Mesothelial cell of epicardium (in vitro differentiated cells): ENCODE measurements at regions not wholly inside any gene's neighbourhood (a gene's known extent, or its start where the extent isn't known, plus 50 kb on each side); places are given as distances from the start of the nearest gene placed in this dataset.
"Not testable (repeated sequence)": the region's sequence is repeated elsewhere in the genome, so short reads cannot be mapped to it uniquely, and the experiment has no call there.

Experiments used
- DNase-seq, 2 experiments: peaks; one replicate each; pipeline ENCODE4 v3.0.0; 2021; ENCODE audit warnings: low spot score in 2 of 2; ENCODE audit not compliant: unreplicated experiment in 2 of 2
- H3K27ac Mint-ChIP-seq: 2 replicates; pipeline ENCODE4 v1.8.0; 2021; ENCODE audit warnings: mixed read lengths
- H3K27me3 Mint-ChIP-seq: 2 replicates; pipeline ENCODE4 v1.8.0; 2021; ENCODE audit warnings: low read depth, mixed read lengths
- H3K36me3 Mint-ChIP-seq: 2 replicates; pipeline ENCODE4 v1.8.0; 2021; ENCODE audit warnings: mixed read lengths
- H3K4me1 Mint-ChIP-seq: 2 replicates; pipeline ENCODE4 v1.8.0; 2021; ENCODE audit warnings: mixed read lengths
- H3K4me3 Mint-ChIP-seq: 2 replicates; pipeline ENCODE4 v1.8.0; 2021; ENCODE audit warnings: mild to moderate bottlenecking, moderate library complexity, mixed read lengths
- H3K9me3 Mint-ChIP-seq: 2 replicates; pipeline ENCODE4 v1.8.0; 2021; ENCODE audit warnings: mixed read lengths
- TF ChIP-seq, protein P1 (sequence below): fragments of 200-600 bp; sonication (generic); IDR thresholded peaks from one replicate; pipeline ENCODE4 v1.5.0; 2021; ENCODE audit warnings: antibody characterized with exemption; ENCODE audit not compliant: unreplicated experiment

DNA sequence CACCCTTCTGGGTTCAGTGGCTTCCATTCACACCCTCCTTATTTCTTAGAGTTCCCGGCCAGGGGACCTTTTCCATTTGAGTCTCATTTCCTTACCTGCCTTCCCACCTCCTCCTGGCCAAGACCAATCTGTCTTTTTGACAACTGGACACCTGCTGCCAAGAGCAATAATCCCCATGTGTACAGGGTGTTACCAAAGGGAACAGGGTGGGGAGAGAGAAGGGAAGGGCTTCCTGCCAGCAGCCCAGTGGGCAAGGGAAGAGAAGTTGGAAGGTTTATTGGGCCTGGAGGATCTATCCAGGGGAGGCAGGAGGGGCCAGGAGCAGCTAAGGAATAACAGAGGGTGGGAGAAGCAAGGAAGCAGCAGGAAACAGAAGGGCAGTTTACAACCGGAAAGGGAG is 346.2 kb downstream of the C12orf75 start:
- H3K9me3 Mint-ChIP-seq, result peaks cover 8% of the 10 kb centered on the region
- no peaks in the 10 kb centered on the region for H3K27me3 Mint-ChIP-seq
- H3K4me3 Mint-ChIP-seq, result no peak overlapping the region
- no peaks in the 10 kb centered on the region for H3K36me3 Mint-ChIP-seq
- TF ChIP-seq, protein P1, sequence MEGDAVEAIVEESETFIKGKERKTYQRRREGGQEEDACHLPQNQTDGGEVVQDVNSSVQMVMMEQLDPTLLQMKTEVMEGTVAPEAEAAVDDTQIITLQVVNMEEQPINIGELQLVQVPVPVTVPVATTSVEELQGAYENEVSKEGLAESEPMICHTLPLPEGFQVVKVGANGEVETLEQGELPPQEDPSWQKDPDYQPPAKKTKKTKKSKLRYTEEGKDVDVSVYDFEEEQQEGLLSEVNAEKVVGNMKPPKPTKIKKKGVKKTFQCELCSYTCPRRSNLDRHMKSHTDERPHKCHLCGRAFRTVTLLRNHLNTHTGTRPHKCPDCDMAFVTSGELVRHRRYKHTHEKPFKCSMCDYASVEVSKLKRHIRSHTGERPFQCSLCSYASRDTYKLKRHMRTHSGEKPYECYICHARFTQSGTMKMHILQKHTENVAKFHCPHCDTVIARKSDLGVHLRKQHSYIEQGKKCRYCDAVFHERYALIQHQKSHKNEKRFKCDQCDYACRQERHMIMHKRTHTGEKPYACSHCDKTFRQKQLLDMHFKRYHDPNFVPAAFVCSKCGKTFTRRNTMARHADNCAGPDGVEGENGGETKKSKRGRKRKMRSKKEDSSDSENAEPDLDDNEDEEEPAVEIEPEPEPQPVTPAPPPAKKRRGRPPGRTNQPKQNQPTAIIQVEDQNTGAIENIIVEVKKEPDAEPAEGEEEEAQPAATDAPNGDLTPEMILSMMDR, result no peak
- H3K27ac Mint-ChIP-seq, result no peak overlapping the region
- DNase-seq, result no peak
- H3K4me1 Mint-ChIP-seq, result peaks cover 17% of the 10 kb centered on the region

DNA sequence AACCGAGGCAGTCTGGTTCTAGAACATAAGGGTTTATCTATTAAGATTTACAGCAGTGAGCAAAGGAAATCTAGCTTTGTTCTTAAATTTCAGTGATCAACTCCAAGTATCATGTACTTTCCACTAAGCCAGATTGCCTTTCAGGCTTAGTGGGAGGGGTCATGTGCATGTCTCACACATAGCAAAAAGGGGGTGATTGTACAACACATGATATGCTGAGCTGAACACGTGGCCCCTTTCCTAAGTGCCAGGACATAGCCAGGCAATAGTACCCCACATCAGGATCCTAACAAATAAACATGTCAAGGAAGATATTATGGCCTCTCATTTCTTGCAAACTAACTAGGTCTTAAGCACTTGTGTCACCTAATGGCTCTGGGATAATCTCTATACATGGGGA is 347.2 kb downstream of the C12orf75 start:
- Mint-ChIP-seq H3K4me3 (no peak overlapping the region), H3K36me3 (no peaks in the 10 kb centered on the region), H3K9me3 (peaks cover 8% of the 10 kb centered on the region), H3K4me1 (peaks cover 7% of the 10 kb centered on the region), H3K27ac (no peak overlapping the region), H3K27me3 (no peaks in the 10 kb centered on the region)
- TF ChIP-seq, protein P1, result no peak
- DNase-seq, result no peak

DNA sequence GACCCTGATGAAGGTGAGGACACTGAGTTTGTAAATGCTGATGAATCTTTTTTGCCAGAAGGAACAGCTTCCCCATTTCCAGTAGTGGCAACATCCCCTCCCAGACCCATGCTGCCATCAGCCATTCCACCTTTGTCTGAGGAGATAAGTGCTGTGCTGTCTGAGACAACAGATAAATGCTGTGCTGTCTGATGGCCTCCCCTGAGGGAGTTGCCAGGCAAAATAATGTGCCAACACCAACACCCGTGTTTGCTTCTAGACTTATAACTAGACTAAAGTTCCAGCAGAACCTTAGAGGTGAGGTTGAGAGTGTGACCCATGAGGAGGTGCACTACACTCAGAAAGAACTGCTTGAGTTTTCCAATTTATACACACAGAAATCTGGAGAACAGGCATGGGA is 349.5 kb downstream of the C12orf75 start:
- H3K4me3 Mint-ChIP-seq, result no peak overlapping the region

DNA sequence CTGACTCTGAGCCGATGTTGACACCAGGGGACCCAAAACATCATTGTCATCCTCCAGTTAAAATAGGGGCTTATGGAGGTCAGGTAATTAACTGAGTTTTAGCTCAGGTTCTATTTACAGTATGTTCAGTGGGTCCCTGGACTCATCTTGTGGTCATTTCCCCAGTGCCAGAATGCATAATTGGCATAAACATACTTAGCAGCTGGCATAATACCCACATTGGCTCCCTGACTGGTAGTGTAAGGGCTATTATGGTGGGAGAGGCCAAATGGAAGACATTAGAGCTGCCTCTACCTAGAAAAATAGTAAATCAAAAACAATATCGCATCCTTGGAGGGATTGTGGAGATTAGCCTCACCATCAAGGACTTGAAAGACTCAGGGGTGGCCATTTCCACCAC is 350.9 kb downstream of the C12orf75 start:
- TF ChIP-seq, protein P1, result no peak
- Mint-ChIP-seq H3K27ac (no peak overlapping the region), H3K9me3 (peaks cover 12% of the 10 kb centered on the region), H3K36me3 (peaks cover 3% of the 10 kb centered on the region), H3K4me3 (no peak overlapping the region), H3K4me1 (peaks cover 8% of the 10 kb centered on the region), H3K27me3 (no peaks in the 10 kb centered on the region)
- no peak for DNase-seq

More for the DNA sequence above, 349.5 kb downstream of the C12orf75 start:
- Mint-ChIP-seq H3K9me3 (peaks cover 12% of the 10 kb centered on the region), H3K27me3 (no peaks in the 10 kb centered on the region), H3K27ac (no peak overlapping the region), H3K36me3 (peaks cover 3% of the 10 kb centered on the region), H3K4me1 (peaks cover 3% of the 10 kb centered on the region)
- TF ChIP-seq, protein P1, result no peak
- no peak for DNase-seq

DNA sequence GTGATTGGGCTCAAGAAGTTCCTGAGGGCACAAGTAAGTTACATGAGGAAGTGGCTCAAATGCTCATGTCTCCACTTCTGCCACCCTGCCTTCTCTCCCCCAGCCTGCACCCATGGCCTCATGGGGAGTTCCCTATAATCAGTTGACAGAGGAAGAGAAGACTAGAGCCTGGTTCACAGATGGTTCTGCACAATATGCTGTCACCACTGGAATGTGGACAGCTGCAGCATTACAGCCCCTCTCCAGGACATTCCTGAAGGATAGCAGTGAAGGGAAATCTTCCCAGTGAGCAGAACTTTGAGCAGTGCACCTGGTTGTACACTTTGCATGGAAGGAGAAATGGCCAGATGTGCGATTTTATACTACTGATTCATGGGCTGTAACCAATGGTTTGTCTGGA is 352.3 kb downstream of the C12orf75 start:
- H3K9me3 Mint-ChIP-seq, result peaks cover 12% of the 10 kb centered on the region
- not testable (repeated sequence) for DNase-seq, H3K36me3 Mint-ChIP-seq, H3K4me1 Mint-ChIP-seq, H3K27me3 Mint-ChIP-seq, H3K27ac Mint-ChIP-seq, H3K4me3 Mint-ChIP-seq

DNA sequence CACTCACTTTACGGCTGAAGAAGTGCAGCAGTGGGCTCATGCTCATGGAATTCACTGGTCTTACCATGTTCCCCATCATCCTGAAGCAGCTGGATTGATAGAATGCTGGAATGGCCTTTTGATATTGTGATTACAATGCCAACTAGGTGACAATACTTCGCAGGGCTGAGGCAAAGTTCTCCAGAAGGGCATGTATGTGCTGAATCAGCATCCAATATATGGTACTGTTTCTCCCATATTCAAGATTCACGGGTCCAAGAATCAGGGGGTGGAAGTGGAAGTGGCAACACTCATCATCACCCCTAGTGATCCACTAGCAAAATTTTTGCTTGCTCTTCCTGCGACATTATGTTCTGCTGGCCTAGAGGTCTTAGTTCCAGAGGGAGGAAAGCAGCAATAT is 353.3 kb downstream of the C12orf75 start:
- peaks cover 12% of the 10 kb centered on the region for H3K9me3 Mint-ChIP-seq
- H3K27ac Mint-ChIP-seq, H3K27me3 Mint-ChIP-seq, DNase-seq, H3K4me1 Mint-ChIP-seq, H3K4me3 Mint-ChIP-seq, H3K36me3 Mint-ChIP-seq: not testable (repeated sequence)

DNA sequence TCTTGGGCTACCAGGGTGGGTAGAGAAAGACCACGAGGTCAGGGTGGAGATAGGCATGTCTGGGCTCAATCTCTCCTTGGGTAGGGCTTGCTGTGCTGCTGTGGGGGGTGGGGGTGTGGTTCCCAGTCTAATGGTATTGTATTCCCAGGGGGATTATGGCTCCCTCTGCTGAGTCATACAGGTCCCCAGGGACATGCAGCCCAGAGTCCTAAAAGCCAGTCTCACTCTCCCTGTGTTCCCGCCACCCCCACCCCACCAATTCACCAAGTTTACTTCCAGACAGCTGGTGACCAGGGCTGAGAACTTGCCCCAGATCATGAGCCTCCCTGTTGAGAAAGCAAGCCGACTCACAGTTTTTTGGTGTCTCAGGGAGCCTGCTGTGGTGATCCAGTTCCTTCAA is 367.6 kb downstream of the C12orf75 start:
- H3K4me3 Mint-ChIP-seq, result no peak overlapping the region
- no peaks in the 10 kb centered on the region for H3K4me1 Mint-ChIP-seq
- no peaks in the 10 kb centered on the region for H3K27me3 Mint-ChIP-seq
- TF ChIP-seq, protein P1, result no peak
- no peak for DNase-seq
- H3K36me3 Mint-ChIP-seq, result peaks cover 14% of the 10 kb centered on the region
- H3K9me3 Mint-ChIP-seq, result peaks cover 43% of the 10 kb centered on the region
- H3K27ac Mint-ChIP-seq, result no peak overlapping the region
